Panc1 (cell line): ENCODE measurements at regions not wholly inside any gene's neighbourhood (a gene's known extent, or its start where the extent isn't known, plus 50 kb on each side); places are given as distances from the start of the nearest gene placed in this dataset.

ENCODE experiments used
- CTCF ChIP-seq: fragments of 450-650 bp; IDR thresholded peaks from 2 replicates; pipeline ENCODE4 v1.5.1; 2017; ENCODE audit warnings: mild to moderate bottlenecking
- POLR2AphosphoS5 ChIP-seq: IDR thresholded peaks from 2 replicates; pipeline ENCODE4 v1.6.1; 2012; ENCODE audit warnings: mild to moderate bottlenecking, low read depth, low read length, moderate library complexity
- REST ChIP-seq, 2 experiments: IDR thresholded peaks; 2 replicates each; pipeline ENCODE4 v1.6.1; 2011 to 2012; ENCODE audit warnings: low read depth in 2 of 2, control low read depth in 1 of 2, low read length in 1 of 2, mild to moderate bottlenecking in 1 of 2, moderate library complexity in 1 of 2; ENCODE audit not compliant: insufficient read depth in 1 of 2
- SIN3A ChIP-seq: IDR thresholded peaks from 2 replicates; pipeline ENCODE4 v1.6.1; 2012; ENCODE audit warnings: low read depth, mild to moderate bottlenecking, low read length, moderate library complexity, borderline replicate concordance; ENCODE audit not compliant: insufficient read depth
- TCF7L2 ChIP-seq: IDR thresholded peaks from 2 replicates; pipeline ENCODE4 v1.6.1; 2011; ENCODE audit warnings: mild to moderate bottlenecking, low read depth, low read length, inconsistent platforms

GRCh38 chr4:126995235-126995634, 637.5 kb upstream of the INTU start:
- no peak for TF ChIP-seq CTCF
- TF ChIP-seq POLR2AphosphoS5 = no peak
- TF ChIP-seq SIN3A = no peak
- no peak for TF ChIP-seq REST (IDR thresholded peaks at IDR 0.05; ENCODE audit: insufficient read depth in 1 of 2, low read depth in 2 of 2, low read length in 1 of 2)
- TF ChIP-seq TCF7L2 = no peak
